GM19035 (cell line): ENCODE measurements at regions not wholly inside any gene's neighbourhood (a gene's known extent, or its start where the extent isn't known, plus 50 kb on each side); places are given as distances from the start of the nearest gene placed in this dataset.

Experiments
- ATAC-seq: cut with Tn5 transposase; IDR thresholded peaks from one replicate; pipeline ENCODE4 v1.9.1; 2021; ENCODE audit not compliant: unreplicated experiment

- ATAC-seq: no peak
Measured at GRCh38 chr5:107090506-107090905, 580.2 kb downstream of the EFNA5 start.

GRCh38 chr5:107088907-107089306, 581.8 kb downstream of the EFNA5 start:
- ATAC-seq: no peak

GRCh38 chr5:107085572-107085971, 585.2 kb downstream of the EFNA5 start:
- no peak for ATAC-seq

DNA sequence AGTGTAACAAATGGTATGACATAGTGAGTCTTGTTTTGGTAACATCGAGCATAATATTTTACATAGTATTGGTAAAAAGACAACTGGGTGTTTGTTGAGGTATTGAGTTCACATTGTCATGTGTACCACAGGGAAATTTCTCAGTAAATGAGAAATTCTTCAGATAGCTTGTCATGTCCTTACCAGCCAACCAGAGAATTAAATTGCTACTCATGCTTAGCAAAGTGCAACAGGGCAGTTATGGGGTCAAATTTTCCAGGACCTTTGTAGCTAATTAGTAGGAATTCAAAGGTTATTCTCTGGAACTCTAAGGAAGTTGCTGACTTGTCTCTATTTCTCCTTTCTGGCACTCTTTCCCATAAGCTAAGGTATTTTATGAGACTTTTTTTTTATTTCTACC, 595.7 kb downstream of the EFNA5 start:
- ATAC-seq: no peak

DNA sequence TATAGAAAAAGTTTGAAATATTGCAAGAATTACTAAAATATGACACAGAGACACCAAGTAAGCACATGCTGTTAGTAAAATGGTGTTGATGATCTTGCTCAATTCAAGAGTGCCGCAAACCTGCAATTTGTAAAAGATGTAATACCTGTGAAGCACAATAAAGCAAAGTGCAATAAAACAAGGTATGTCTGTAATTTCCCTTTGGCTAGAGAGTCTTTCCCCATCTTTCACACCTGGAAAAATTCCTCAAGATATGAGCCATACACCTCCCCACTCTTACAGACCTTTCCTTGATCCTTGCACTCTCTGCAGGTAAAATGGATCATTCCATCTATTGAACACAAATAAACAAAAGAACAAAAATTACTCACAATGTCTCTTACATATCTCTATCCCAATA, 597.8 kb downstream of the EFNA5 start:
- ATAC-seq: no peak

- no peak for ATAC-seq
Measured at GRCh38 chr5:107072440-107072839, 598.3 kb downstream of the EFNA5 start.

DNA sequence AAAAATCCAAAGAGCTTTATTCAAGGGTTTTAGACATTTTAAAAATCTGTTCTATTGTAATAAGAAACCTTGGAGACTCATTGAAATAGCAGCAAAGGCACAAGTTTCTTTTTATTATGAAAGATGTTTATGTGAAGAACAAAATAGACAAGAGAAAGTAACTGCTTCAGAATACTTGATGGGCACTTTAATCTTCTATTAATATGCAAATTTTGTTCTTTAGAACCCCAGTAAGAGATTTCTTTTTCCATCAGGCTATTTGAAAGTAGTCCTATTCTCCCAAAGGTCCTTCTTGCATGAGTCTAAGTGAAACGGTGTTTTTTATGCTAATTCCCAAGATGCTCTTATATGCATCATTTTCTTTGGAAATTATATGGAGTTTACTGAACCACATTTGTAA, 602.0 kb downstream of the EFNA5 start:
- ATAC-seq: no peak

GRCh38 chr5:107067395-107067794, 603.3 kb downstream of the EFNA5 start:
- no peak for ATAC-seq

DNA sequence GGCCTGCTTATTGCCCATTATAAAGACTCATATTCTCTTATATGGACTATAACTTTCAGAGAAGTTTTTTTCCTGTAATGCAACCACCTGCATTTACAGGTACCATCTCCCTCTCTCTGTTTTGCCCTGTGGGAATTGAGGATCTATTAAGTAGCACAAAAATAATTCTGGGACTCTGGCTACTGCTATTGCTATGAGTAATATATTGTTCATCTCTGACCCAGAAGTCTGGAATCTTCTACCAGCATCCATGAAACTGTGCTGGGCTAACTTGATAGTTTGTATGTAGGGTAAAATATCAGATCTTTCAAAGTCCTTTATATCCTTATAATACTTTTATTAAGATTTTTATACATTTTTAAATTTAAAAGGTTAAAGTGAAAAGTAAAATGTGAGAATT, 607.2 kb downstream of the EFNA5 start:
- no peak for ATAC-seq

DNA sequence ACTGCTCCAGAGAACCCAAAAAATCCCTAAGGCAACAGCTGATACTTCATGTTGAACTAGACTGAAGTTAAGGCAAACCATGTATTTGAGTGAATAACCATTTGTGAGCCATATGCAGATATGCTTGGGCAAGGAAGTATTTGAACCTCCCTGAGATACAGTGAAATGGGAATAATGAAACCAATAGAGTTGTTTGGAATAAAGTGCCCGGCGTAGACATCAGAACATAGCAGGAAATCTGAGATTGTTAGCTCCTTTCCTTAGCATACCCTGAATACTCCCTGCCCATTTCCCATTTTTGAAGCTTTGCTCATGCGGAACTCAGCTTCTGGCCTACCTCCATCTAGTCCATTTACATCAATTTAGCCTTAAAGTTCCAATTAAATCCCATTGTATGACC, 611.9 kb downstream of the EFNA5 start:
- no peak for ATAC-seq

DNA sequence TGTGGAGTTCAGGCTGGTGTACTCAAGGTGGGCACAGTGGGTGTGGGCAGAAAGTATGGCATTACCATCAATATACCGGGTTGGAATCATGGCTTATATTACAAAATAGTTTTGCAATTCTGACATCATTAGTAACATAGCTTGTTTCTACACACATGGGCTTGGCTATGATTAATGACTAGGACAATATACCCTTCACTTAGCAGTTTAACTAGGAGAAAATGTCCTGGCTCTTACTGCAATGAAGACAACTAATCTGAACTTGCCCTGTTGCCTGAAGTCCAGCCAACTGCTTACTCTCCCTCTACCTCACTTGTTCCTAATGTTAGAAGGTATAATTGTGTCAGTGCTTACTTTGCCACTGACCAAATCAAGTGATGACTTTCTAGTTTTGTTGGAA, 612.5 kb downstream of the EFNA5 start:
- ATAC-seq: no peak

- ATAC-seq: no peak
Measured at GRCh38 chr5:107056278-107056677, 614.5 kb downstream of the EFNA5 start.

- ATAC-seq: no peak
Measured at GRCh38 chr5:107047048-107047447, 623.7 kb downstream of the EFNA5 start.

DNA sequence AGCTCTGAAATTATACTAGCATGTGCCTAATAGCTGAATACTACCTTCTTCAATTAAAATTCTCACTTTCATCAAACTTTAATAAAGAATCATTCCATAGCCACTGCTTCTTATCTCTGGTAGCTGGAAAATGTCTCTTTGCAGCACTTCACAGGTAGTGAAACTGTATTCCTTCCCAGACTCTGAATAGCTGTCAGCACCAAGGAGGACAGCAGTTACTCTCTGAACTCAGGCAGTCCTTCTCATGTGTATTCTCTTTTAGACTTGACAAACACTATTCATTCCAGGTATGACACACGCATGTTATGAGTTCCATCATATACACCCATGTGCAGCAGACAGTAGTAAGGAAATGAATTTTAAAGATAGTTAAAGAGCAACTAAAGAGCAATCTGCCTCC, 627.1 kb downstream of the EFNA5 start:
- ATAC-seq: no peak

- ATAC-seq: no peak
Measured at GRCh38 chr5:107040907-107041306, 629.8 kb downstream of the EFNA5 start.

- ATAC-seq: no peak
Measured at GRCh38 chr5:107032629-107033028, 638.1 kb downstream of the EFNA5 start.

DNA sequence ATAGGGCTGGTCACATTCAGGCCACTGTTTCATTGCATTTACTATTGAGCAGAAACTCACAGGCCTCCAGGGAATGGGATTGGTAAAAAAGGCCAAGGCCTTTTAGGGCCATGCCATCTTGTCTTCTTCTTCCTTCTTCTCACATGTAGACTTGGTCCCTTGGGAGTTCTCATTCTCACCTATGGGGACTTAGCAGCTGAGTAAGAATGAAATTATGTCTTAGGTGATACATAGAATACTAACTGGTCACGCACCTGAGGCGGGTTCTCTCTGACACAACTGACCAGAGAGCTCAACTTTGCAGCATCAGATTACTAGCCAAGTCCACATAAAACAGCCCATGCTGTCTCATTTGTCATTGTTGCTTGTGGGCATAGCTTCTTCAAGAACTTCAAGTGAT, 641.8 kb downstream of the EFNA5 start:
- no peak for ATAC-seq

DNA sequence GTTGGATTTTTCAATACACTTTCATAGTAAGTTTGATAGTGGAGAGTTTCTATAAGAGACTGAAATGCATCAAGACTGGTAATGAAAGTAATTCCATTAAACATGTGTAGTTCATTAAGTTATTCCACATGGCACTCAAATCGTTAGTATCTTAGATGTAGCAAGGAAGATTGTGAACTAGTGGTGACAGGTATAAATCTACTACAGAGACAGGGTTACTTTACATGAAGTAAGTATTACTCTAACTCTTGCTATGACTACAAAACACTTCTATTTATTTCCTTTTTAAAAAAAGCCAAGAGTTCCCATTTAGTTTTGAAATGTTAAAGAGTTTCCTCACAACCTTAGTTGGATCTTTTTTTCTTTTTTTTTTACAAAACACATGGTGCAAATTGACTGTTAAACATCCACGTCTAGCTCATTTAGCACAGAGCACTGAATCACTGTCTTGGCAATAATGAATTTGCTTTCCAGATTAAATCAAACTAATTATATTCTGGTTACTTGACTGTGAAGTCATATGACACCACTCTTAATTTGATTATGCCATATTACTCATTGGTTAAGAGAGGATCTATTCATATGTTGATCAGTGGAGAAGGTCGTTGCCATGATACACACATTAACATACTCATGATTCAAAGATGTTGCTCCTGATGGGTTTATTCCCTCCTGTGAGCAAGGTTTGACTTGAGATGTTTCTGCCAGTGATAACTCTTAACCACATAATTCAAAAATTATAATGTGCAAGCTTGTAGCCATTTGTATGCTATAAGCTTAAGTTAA, 644.8 kb downstream of the EFNA5 start:
- ATAC-seq: no peak

DNA sequence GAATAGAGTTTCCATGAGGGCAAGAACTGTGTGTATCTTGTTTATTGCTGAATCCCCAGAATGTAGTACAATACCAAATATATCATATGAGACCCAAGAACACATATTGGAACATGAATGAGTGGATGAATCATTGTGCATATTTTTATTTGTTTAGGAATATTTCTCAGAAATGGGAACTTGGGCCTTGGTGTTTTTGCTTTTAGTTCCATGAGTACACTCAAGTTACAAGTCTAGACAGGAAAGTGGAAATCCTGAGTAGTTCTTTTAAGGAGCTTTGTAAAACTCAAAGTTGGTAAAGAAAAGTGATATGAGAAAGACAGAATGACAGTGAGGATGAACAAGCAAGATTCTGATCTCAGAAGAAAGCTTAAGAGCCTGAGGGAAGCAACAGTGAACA, 647.0 kb downstream of the EFNA5 start:
- no peak for ATAC-seq

- no peak for ATAC-seq
Measured at GRCh38 chr5:107021575-107021974, 649.2 kb downstream of the EFNA5 start.

DNA sequence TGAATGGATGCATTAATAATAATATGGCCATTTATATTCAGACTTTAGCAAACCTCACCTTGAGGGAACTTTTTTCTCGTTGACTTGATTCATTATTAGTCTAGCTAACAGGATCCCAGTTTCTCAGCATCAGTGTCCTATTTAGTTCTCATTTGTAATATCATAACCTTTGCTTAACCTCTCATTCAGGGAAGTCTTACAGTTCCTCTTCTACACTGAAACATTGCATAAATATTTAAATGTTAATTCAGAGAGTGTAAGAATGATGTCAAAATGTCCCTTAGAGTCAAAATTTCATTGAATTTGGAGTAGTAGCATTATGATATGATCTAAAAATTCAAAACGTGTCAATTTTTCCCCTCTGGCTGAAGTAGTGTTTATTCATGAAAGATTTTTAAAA, 650.1 kb downstream of the EFNA5 start:
- ATAC-seq: no peak

DNA sequence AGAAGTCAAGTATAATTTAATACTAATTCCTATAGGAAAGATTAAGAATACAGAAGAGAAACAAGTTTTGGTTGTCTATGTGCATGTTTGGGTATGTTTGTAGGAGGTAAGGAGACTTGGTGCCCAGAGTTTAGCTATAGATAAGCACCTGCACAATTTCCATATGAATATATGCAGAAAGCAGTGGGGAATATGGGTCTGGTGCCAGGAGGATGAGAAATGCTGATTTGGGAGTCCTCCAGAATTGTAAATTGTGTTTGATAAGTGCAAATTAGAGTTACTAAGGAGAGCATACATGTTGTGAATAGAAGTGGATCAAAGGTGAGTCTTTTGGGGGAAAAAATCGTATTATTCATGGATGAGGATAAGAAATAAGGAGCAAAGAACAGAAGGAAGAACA, 653.1 kb downstream of the EFNA5 start:
- ATAC-seq: no peak

DNA sequence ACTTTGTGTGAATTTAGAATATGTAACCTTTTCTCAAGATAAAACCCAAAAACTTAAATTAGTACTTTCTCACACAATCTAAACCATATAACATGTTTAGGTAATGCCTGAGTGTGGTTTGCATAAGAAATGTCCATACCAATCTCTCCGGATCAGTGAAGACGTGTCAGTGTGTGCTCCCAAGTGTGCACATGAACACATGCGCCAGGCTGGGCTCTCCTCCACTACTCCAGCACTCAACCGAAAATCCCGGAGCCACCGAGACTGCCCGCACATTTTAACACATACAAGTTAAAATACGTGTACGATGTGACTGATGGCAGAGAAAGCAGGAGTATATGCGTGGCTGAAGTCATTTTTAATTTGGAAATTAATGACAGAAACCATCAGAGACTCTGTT, 658.4 kb downstream of the EFNA5 start:
- ATAC-seq: no peak
